Osteoblast (primary cell): ENCODE measurements at regions not wholly inside any gene's neighbourhood (a gene's known extent, or its start where the extent isn't known, plus 50 kb on each side); places are given as distances from the start of the nearest gene placed in this dataset.

Experiments
- DNase-seq: peaks from one replicate; pipeline ENCODE4 v3.0.0; 2011; ENCODE audit warnings: low spot score, mixed read lengths; ENCODE audit not compliant: insufficient read length; ENCODE audit errors: missing footprints
- H2AFZ ChIP-seq: 2 replicates; pipeline ENCODE4 v1.6.0; 2011; ENCODE audit warnings: mild to moderate bottlenecking, low read length
- H3K27ac ChIP-seq: 2 replicates; pipeline ENCODE4 v1.5.1; 2011; ENCODE audit warnings: mild to moderate bottlenecking, low read depth, low read length, moderate library complexity
- H3K27me3 ChIP-seq: 2 replicates; pipeline ENCODE4 v1.6.0; 2012; ENCODE audit warnings: mild to moderate bottlenecking, control low read depth, inconsistent platforms, low read length, moderate library complexity; ENCODE audit not compliant: insufficient read depth
- H3K36me3 ChIP-seq: 2 replicates; pipeline ENCODE4 v1.5.1; 2011; ENCODE audit warnings: mild to moderate bottlenecking, low read length, control low read depth, moderate library complexity; ENCODE audit not compliant: insufficient read depth
- H3K4me1 ChIP-seq: 2 replicates; pipeline ENCODE4 v1.5.1; 2011; ENCODE audit warnings: mild to moderate bottlenecking, low read length, control low read depth, moderate library complexity; ENCODE audit not compliant: insufficient read depth
- H3K4me2 ChIP-seq: 2 replicates; pipeline ENCODE4 v1.6.0; 2011; ENCODE audit warnings: mild to moderate bottlenecking, low read length; ENCODE audit not compliant: insufficient read depth
- H3K4me3 ChIP-seq: fragments of 200-600 bp; sonication (generic); 3 replicates; pipeline ENCODE4 v1.5.1; 2012; ENCODE audit warnings: mild to moderate bottlenecking, low read length, inconsistent platforms; ENCODE audit not compliant: insufficient read depth
- H3K79me2 ChIP-seq: 2 replicates; pipeline ENCODE4 v1.6.0; 2012; ENCODE audit warnings: mild to moderate bottlenecking, low read length, control low read depth, inconsistent platforms; ENCODE audit not compliant: insufficient read depth
- H3K9me3 ChIP-seq: 2 replicates; pipeline ENCODE4 v1.5.1; 2011; ENCODE audit warnings: low read depth, low read length, control low read depth
- H4K20me1 ChIP-seq: 2 replicates; pipeline ENCODE4 v1.6.0; 2012; ENCODE audit warnings: mild to moderate bottlenecking, low read length, control low read depth; ENCODE audit not compliant: insufficient read depth
- CTCF ChIP-seq: IDR thresholded peaks from 2 replicates; pipeline ENCODE4 v1.5.1; 2011; ENCODE audit warnings: mild to moderate bottlenecking, low read depth, low read length, moderate library complexity; ENCODE audit errors: extremely low read depth

GRCh38 chr4:11618666-11619282 lies 190.1 kb upstream of the HS3ST1 start:
- Histone ChIP-seq H3K4me3 (no peak overlapping the region), H3K9me3 (no peaks in the 10 kb centered on the region), H3K4me2 (no peak overlapping the region), H3K36me3 (no peaks in the 10 kb centered on the region), H4K20me1 (no peaks in the 10 kb centered on the region), H3K4me1 (no peaks in the 10 kb centered on the region), H3K79me2 (no peaks in the 10 kb centered on the region), H3K27ac (no peak overlapping the region), H2AFZ (no peak overlapping the region), H3K27me3 (no peaks in the 10 kb centered on the region)
- no peak for DNase-seq
- TF ChIP-seq CTCF: no peak

- Histone ChIP-seq H3K27ac (no peak overlapping the region), H2AFZ (no peak overlapping the region), H3K27me3 (no peaks in the 10 kb centered on the region), H3K79me2 (no peaks in the 10 kb centered on the region), H3K9me3 (no peaks in the 10 kb centered on the region), H3K36me3 (no peaks in the 10 kb centered on the region), H3K4me1 (no peaks in the 10 kb centered on the region), H4K20me1 (no peaks in the 10 kb centered on the region), H3K4me3 (no peak overlapping the region), H3K4me2 (no peak overlapping the region)
- DNase-seq: no peak
- no peak for TF ChIP-seq CTCF
These were observed 188.2 kb upstream of the HS3ST1 start for GRCh38 chr4:11616856-11617255.

GRCh38 chr4:11615601-11616000 lies 186.9 kb upstream of the HS3ST1 start:
- Histone ChIP-seq H2AFZ (no peak overlapping the region), H3K36me3 (no peaks in the 10 kb centered on the region), H3K4me2 (no peak overlapping the region), H3K4me3 (no peak overlapping the region), H3K27me3 (no peaks in the 10 kb centered on the region), H3K4me1 (no peaks in the 10 kb centered on the region), H4K20me1 (no peaks in the 10 kb centered on the region), H3K27ac (no peak overlapping the region), H3K79me2 (no peaks in the 10 kb centered on the region), H3K9me3 (no peaks in the 10 kb centered on the region)
- TF ChIP-seq CTCF: no peak
- DNase-seq: no peak

- no peaks in the 10 kb centered on the region for H3K4me1 ChIP-seq
- no peak for DNase-seq
- H3K79me2 ChIP-seq: no peaks in the 10 kb centered on the region
- H4K20me1 ChIP-seq: no peaks in the 10 kb centered on the region
- no peak overlapping the region for H2AFZ ChIP-seq
- no peaks in the 10 kb centered on the region for H3K9me3 ChIP-seq
- H3K4me2 ChIP-seq: no peak overlapping the region
- TF ChIP-seq CTCF: no peak
- H3K27ac ChIP-seq: no peak overlapping the region
- H3K27me3 ChIP-seq: no peaks in the 10 kb centered on the region
- no peaks in the 10 kb centered on the region for H3K36me3 ChIP-seq
- no peak overlapping the region for H3K4me3 ChIP-seq
These were observed 185.7 kb upstream of the HS3ST1 start for GRCh38 chr4:11614426-11614825.
